ENCODE measurements at regions not wholly inside any gene's neighbourhood (a gene's known extent, or its start where the extent isn't known, plus 50 kb on each side); places are given as distances from the start of the nearest gene placed in this dataset.

- TF ChIP-seq CTCF (conservative IDR thresholded peaks at IDR 0.05 in 1 of 2, IDR thresholded peaks at IDR 0.05 in 1 of 2; ENCODE audit: low read depth in 1 of 2, low read length in 2 of 2) (no peak), EZH2 (IDR thresholded peaks at IDR 0.05; ENCODE audit: low read length, missing control alignments) (no peak)
These were observed 80.7 kb upstream of the WDR11 start for GRCh38 chr10:120770496-120770895.

Data from fibroblast of lung (primary cell).